GM19023 (cell line): ENCODE measurements at regions not wholly inside any gene's neighbourhood (a gene's known extent, or its start where the extent isn't known, plus 50 kb on each side); places are given as distances from the start of the nearest gene placed in this dataset.
"Not testable (repeated sequence)": the region's sequence is repeated elsewhere in the genome, so short reads cannot be mapped to it uniquely, and the experiment has no call there.

Source experiments
- ATAC-seq: cut with Tn5 transposase; IDR thresholded peaks from one replicate; pipeline ENCODE4 v1.9.1; 2021; ENCODE audit warnings: mild to moderate bottlenecking, moderate library complexity; ENCODE audit not compliant: unreplicated experiment

DNA sequence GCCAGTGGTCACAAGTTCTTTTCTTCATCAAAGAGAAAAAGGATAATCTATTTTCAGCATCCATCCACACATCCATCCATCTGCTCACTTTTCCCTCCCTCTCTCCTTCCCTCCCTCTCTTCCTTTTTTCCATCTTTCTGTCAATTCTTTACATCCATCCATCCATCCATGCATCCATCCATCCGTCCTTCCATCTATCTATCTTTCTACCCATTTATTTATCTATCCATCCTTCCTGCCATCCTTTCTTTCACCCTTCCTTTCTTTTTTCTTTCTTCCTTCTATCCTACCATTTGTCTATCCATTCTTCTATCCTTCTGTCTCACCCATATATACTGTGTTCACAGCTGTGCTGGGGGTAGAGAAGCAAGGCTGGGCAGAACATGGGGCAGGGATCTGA lies 212.4 kb upstream of the GALNT2 start:
- ATAC-seq: no peak

DNA sequence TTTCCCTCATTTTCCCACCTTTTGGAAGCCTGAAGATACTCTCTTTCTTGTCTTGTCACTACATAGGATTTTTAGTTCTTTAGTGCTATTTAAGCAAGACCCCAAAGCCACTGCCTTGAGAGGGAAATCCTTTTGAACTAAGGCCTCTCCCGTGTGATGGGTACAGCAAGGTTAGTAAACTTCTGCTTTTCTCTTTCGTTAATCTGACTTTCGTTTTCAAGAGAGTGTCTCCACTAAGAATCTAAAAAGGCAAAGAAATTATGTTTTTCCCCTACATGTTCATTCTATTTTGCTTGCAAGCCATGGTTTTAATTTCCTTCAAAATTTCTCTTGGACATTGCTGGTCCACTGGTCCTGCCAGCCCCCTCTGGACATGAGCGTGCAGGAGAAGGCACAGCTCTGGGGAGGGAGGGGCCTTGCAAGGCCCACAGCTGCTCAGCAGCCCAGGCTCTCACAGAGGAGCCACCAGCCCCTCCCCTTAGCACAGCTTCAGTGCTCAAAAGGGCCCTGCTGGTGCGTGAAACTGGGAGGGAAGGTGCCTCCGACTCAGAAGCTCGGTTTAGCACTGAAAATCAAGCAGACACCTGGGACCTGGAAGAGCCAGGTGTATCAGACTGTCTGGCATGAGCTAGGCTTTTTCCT lies 210.9 kb upstream of the GALNT2 start:
- ATAC-seq: peak; percentile 98

DNA sequence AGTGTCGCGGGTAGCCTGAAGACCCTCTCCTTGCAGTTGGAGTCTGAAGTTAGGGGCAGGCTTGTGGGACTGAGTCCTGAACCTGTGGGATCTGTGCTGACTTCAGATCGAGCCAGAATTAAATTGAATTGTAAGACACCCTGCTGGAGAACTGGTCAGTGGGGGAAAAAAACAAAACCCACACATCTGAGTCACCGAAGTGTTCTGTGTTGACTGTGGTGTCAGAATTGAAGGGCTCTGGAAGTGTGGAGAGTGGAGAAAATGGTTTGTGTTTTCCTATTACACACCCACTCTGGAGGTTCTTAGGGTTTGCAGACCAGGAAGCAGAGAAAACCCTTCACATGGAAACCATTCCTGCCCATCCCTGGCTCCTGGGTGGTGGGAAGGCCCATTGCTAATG lies 209.5 kb upstream of the GALNT2 start:
- ATAC-seq: no peak

DNA sequence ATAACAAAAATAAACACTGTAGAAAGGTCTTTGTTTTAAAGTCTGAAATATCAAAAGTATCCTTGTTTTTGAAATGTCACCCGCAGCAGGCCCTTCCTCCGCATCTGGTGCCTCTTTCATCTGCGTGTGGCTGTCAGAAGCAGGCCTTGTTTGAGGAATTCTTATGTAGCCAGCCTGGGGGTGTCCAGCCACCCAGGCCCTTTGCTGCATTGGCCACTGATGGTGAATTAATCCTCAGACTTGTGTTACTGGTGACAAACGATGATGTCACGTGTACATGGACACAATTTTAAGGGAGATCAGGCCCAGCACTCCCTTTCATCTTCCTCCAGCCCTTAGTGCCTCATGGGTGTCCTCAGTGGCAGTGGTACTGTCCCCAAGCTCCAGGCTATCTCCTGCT lies 208.0 kb upstream of the GALNT2 start:
- ATAC-seq: no peak

DNA sequence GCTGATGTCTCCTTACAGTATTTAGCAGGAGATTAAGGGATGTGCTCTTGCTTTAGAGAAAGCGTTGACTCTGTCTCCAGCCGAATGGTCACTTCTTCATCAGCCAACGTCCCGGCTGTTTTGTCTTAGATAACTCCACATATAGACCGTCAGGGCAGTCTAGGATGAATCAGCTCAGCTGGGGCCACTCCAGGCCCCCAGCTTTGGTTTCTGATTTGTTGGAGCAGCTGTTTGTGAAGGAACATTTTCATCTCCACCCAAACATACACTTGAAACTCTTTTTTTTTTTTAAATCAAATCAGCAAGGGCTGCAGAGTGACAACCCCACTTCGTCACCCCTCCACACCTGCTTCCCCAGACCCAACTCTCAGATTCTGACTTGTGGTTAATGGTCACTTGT lies 206.1 kb upstream of the GALNT2 start:
- ATAC-seq: no peak

DNA sequence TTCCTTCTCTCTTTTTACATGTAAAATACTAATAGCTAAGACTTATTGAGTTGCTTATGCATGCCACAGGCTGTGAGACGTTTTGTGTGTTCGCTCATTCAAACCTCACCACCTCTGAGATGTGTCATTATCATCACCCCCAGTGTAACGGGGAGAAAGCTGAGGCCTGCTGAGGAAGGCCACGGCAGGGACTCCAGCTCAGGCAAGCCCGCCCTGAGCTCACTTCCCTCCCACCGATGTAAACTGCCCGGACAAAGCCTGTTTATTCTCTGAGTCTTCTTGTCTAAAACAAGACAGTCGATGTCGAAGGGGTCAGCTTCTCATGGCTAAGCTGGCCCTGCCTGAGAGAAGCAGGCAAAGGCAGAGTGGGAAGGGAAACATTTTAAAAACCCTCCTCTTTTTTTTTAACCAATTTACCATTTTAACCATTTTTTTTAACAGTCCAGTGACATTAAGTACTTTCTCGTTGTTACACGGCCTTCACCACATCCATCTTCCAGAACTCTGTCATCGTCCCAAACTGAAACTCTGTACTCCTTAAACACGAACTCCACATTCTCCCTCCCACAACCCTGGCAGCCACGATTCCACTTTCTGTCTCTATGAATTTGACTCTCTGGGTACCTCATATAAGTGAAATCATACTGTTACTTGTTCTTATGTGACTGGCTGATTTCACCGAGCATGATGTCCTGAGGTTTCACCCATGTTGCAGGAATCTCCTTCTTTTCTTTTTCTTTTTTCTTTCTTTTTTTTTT lies 204.8 kb upstream of the GALNT2 start:
- no peak for ATAC-seq

DNA sequence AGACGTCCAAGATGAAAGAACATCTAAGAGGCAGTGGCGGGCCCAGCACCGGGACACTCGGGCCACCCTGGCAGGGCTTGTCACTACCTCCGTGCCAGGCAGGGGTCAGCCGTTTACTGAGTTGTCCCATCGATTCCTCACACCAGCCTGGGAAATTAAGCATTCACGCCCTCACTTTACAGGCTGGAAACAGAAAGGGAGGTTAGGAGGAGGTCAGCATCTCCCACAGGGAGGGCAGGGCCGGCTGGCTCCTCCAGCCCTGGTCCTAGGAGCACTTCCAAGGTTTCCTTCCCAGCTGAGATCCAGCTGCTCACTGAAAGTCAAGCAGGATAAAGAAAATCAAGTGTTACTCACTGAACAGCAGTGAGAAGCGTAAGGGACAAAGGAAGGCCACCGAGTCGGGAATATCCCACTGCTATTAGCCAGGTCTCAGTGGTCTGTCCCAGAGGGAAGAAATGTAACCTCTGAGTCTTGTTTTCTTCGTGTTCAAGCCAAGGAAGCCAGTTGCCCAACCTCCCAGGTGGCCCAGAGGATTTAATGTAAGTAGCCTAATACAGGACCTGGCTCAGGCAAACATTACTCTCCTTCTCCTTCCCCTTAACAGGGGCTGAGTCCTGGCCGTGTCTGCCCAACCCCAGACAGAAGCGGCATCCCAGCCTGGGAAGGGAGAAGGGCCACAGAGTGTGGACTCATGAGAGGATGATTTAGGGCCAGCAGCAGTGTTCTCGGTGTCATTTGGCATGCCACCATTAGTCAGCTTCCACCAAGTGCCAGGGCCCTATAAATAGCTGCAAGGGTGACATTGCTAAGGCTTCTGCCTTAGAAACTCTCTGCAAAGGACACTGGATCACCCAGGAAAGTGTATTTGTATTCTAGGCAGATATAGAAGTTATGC lies 203.1 kb upstream of the GALNT2 start:
- no peak for ATAC-seq

DNA sequence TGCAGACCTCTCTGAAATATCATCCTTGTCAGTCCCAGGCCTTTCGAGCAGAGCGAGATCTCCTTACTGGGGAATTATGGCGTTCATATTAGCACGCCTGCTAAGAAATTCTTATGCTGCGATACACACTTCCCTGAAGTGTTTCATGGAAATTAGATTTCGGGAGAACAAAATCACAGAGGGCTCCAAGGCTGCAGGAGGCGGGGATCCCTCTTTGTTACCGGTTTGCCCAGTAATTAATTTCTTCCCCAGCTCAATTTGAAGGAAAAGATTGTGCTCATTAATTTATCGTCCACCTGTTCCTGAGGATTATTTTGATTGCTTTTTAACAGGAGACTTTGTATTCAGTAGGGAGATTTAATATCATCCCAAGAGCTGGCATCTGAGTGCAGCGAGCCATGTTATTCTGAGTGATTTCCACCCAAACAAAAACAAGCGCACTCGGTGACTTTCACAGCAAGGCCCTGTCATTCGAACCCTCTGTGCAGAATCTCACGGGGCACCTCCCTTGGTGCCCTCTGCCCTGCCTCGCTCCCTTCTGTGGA lies 202.3 kb upstream of the GALNT2 start:
- no peak for ATAC-seq

DNA sequence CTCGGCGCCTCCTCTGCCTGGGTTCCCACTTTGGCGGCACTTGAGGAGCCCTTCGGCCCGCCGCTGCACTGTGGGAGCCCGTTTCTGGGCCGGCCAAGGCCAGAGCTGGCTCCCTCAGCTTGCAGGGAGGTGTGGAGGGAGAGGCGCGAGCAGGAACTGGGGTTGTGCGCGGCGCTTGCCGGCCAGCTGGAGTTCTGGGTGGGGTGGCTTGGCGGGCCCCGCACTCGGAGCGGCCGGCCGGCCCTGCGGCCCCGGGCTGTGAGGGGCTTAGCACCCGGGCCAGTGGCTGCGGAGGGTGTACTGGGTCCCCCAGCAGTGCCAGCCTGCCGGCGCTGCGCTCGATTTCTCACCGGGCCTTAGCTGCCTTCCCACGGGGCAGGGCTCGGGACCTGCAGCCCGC lies 201.7 kb upstream of the GALNT2 start:
- ATAC-seq: not testable (repeated sequence)

DNA sequence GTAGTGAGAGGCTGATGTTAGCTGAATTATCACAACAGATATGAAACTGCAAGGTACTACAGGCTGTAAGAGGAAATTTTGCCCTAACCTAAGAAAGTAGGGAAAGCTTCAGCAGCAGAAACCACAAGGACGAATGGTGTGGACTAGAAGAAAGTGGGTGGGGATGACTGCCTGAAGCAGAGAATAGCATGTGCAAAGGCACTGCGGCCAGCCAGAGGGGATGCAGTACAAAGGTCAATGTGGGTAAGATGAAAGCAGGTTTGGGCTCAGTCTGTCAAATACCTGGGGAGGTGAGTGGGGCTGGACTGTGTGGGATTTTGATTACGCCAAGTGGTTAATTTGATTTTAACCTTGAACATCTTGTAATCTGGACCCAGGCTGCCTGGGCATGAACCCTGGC lies 199.3 kb upstream of the GALNT2 start:
- no peak for ATAC-seq

DNA sequence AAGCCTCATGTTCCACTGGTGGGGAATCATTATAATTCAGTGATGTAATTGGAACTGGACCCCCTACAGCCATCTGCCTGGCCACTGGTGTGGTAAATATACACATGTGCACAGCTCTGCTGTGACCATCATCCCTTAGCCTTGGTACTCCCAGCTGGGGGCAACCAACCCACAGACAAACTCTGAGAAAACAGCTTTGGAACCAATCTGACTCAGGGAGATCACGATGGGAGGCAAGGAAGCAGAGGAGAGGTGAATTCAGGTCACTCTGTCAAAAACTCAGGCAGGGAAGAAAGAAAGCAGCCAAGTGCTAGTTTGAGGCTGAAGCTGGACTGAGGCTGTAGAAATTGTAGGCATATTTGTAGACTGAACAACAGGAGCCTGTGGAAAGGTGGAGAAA lies 197.8 kb upstream of the GALNT2 start:
- ATAC-seq: no peak

DNA sequence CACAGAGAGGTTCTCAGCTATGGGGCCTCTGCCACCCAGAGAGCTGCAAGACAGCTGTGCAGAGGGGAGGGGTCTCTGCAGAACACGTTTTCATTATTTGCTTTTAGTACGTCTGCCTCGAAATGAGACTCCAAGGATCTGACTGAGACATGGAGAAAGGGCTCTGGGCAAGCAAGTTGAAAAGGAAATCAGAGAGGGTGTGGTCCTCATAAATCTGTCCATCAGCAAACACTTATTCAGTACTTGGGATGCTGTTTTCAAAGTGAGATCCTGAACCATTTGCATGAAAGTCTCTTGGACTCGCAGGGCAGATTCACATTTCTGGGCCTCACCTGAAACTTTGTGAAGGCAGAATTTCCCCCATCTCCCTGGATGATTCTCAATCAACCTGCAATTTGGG lies 197.4 kb upstream of the GALNT2 start:
- ATAC-seq: no peak

DNA sequence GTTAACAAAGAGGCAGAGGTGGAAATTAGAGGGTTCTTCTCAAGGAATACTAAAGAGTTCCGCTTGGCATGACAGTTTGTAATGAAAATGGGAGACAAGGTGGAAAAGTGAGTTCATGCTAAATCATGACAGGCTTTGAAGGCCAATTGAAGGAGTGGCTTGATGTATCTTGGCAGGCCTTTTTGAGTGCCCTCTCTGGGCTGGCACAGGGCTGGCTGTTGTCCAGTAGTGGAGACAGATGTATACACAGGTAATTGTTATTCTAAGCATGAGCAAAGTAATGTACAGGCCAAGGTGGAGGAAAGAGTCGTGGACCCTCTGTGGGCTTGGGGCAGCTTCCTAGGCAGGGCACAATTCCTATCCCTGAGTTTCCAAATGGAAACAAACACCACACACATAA lies 196.7 kb upstream of the GALNT2 start:
- no peak for ATAC-seq

DNA sequence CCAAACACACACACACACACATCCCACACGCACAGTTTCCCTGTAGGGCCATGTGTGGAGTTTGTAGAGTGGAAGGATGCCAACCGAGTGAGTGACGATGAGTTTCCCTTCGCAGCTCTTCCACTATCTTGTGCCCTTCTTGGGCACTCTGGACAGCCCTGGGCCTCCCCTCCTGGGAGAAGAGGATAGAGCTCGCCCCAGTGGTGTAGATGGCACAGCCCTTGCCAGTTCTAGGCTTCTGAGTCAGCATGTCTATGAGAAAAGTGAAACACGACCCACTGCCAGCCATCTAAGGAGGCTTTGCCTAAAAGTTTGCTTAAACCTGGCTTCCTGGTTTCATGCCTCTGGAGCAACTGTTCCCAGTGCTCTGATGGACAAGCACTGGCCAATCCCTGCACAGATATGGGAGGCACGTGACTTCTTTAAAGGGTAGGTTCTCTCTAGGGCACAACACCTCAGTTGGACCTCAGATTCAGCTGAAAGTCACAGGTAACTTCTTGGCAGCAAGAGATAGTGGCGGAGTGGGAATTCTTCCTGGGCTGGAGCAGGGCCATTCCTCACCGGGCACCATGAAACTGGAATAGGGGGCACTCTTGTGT lies 195.9 kb upstream of the GALNT2 start:
- no peak for ATAC-seq

DNA sequence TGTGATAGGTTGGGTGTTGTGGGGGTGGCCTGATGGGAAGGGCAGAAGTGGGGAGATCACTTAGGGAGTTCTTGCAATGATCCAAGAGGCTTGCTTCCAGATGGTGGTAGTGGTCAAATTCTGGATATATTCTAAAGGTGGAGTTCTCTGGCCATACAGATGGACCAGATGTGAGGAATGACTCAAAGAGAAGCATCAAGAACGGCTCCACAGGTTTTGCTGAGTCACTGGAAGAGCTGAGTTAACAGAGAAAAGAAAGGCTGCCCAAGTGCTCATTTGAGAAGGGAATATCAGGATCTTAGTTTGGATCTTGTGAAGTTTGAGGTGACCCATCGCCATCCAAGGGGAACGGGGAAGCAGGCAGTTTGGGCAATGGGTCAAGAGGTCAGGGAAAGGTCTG lies 192.9 kb upstream of the GALNT2 start:
- ATAC-seq: no peak

DNA sequence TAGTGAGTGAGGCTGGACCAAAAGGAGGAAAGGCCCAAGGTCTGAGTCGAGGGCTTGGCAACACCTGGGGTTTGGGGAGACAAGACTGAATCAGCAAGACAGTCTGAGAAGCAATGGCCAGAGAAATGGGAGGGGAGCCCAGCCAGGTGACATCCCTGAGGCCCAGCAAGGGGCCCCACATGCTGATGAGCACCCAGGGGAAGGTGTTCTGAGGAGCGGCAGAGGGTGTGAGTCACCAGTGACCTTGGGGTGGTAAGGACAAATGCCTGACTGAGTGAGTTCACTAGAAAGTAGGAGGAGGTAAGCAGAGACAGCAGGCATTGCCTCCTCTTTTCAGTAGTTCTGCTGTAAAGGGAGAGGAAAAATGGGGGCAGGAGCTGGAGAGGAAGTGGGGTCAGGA lies 192.4 kb upstream of the GALNT2 start:
- no peak for ATAC-seq

DNA sequence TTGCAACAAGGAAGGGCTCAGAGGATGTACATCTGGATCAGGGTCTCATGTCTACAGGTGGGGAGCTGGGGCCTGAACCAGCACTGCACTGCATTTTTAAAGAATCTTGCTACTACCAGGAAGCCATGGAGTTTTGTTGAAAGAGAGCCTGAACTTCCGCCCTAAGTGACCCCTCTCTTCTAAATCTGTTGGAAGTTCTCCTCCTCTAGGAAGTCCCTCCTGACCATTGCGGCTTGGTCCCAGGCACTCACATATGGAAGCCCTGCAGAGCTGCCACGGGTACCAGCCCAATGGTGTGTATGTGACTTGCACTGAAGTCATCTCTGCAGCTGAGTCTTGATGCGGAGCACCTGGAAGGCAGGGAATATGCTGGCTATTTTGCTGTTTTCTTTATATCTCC lies 192.0 kb upstream of the GALNT2 start:
- ATAC-seq: no peak

DNA sequence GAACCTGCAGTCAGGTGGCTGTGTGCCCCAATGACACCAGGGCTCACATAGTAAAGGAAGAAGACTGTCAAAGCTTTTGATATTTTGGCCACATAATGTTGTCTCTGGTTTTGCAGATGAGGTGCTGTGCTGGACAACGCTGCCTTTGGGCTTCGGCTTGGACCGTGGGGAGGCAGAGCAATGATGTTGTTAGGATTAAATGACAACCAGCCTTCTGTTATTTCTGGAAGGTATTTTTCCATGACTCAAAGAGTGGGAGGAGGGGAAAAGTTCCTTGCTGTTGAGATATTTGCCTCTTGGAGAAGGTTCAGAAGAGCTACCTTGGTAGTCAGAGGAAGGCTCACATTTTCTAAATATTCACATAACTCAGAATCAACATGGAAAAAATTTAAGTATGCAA lies 187.3 kb upstream of the GALNT2 start:
- no peak for ATAC-seq

DNA sequence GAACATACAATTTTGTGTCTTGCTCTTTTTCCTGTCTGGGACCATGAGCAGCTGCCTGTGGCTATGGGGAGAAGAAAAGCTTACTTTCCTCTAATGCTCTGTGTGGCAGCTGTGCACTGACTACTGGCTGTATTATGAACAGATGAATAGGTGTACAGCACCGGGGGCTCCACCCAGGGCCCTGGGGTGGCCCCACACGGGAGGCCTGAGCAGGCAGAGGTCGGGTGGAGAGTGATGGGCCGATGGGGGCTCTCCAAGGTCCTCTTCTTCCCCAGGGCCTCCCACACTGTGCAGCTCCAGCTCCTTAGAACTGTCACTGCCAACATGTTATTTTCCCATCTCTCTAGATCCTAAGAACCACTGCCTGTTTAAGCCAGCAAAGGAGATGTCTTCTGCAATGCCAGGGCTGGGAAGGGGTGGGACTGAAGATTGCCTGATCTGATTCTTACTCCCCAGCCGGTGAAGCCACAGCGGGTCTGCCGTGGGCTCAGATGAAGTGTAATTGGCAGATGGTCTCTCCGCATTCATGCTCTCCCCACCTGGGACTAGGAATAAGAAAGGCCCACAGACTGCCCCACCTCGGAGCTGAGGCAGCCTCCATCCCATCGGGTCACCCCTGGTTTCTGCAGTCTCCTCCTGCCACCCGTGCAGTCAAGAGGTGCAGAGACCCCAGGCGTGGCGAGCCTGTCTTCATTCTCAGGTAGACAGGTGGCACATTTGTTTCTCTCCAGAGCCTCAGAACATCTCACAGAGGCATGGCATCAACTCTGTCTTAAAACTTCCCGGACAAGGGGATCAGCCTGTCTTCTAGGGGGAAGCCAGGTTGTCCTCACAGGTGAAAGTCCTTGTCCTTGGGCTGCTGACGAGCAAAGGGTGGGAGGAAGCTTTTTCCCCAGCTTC lies 186.5 kb upstream of the GALNT2 start:
- no peak for ATAC-seq

DNA sequence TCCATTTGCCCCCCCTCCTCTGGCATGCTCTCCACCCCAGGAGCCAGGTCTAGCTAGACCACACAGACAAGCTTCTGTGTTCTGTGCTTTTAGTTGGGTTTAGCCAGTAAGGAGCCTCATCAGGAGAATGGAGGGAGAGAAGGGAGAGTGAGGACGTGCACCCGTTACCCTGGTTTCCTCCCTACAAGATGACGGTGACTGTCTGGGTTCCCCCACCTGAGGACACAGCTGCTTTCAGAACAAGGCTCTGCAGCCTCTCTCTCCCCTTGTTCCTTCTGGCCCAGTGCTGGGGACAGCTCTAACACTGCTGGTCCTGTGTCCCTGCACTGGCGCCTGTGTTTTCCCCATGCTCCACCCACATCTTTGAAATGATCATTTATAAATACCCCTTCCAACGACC lies 184.4 kb upstream of the GALNT2 start:
- ATAC-seq: no peak
